ENCODE measurements at regions not wholly inside any gene's neighbourhood (a gene's known extent, or its start where the extent isn't known, plus 50 kb on each side); places are given as distances from the start of the nearest gene placed in this dataset.

DNA sequence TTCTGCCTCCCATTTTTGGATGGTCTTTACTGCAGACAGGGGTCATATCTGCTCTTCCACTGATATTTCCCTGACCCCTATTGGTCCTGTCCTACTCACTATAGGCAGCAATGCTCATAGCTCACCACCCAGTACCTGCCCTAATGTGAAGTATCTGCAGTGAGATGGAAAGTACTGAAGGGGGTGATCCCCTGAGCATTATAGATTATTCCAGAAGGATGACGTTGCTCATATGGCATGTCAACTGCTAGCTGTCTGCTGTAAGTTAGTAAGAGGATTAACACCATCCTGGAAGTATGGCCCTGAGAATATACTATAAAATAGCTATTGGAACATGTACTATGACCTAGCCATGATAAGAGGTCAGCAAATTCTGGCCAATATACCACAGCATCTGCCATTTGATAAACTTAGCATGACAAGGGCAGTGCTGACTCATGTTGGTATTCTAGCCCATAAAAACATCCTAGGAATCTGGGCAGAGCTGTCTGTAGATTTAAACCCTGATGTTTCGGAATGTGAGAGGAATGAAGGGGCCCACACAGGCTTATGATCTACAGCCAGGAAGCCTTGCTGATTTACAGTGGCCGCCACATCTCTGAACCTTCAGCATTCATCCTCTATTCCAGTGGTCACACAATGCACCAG lies 451.4 kb downstream of the TNS1 start:
- WGBS, 2 donors: 63% methylated on average over 3 of the region's 3 CpGs
- no peaks in the 10 kb centered on the region for H3K4me1 ChIP-seq
- H3K4me3 ChIP-seq: no peak overlapping the region
- H3K27me3 ChIP-seq: peaks cover 0 to 3% of the 10 kb centered on the region in 2 donors
- DNase-seq (no peak), ATAC-seq (no peak)
- TF ChIP-seq, protein P1, sequence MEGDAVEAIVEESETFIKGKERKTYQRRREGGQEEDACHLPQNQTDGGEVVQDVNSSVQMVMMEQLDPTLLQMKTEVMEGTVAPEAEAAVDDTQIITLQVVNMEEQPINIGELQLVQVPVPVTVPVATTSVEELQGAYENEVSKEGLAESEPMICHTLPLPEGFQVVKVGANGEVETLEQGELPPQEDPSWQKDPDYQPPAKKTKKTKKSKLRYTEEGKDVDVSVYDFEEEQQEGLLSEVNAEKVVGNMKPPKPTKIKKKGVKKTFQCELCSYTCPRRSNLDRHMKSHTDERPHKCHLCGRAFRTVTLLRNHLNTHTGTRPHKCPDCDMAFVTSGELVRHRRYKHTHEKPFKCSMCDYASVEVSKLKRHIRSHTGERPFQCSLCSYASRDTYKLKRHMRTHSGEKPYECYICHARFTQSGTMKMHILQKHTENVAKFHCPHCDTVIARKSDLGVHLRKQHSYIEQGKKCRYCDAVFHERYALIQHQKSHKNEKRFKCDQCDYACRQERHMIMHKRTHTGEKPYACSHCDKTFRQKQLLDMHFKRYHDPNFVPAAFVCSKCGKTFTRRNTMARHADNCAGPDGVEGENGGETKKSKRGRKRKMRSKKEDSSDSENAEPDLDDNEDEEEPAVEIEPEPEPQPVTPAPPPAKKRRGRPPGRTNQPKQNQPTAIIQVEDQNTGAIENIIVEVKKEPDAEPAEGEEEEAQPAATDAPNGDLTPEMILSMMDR (IDR thresholded peaks at IDR 0.05): no peak
- no peak for TF ChIP-seq POLR2A (IDR thresholded peaks at IDR 0.05)
- no peaks in the 10 kb centered on the region for H3K9me3 ChIP-seq
- H3K36me3 ChIP-seq (replicated peaks in 1 of 2; ENCODE audit: insufficient read depth in 1 of 2, low read depth in 2 of 2): no peaks in the 10 kb centered on the region
- intact Hi-C loops (cut with DNase I): no loop called here
- no peak overlapping the region for H3K27ac ChIP-seq

DNA sequence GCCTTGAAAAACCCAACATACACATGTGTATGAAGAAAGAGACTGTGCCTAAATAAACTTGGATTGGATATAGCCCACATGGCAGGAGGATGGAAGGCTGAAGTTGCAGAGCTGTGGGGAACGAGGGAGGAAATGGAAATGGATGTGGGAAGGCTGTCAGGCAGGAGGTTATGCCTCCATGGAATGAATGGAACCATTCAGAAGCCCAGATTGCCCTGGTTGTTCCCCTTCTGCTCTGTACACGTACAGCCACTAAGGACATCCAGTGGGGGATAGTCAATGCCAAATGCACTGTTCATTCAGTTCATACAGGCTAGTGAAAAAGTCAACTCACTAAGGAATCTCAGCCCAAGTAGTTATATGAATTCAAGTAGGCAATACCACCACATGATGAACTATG lies 463.7 kb downstream of the TNS1 start:
- ATAC-seq (no peak), DNase-seq (no peak)
- no peaks in the 10 kb centered on the region for H3K27me3 ChIP-seq
- H3K36me3 ChIP-seq (replicated peaks in 1 of 2; ENCODE audit: insufficient read depth in 1 of 2, low read depth in 2 of 2): no peaks in the 10 kb centered on the region
- intact Hi-C loops (cut with DNase I): no loop called here
- H3K9me3 ChIP-seq: no peaks in the 10 kb centered on the region
- no peak for TF ChIP-seq POLR2A (IDR thresholded peaks at IDR 0.05)
- TF ChIP-seq, protein P1 (IDR thresholded peaks at IDR 0.05): no peak
- no peaks in the 10 kb centered on the region for H3K4me1 ChIP-seq
- no peak overlapping the region for H3K27ac ChIP-seq
- no peak overlapping the region for H3K4me3 ChIP-seq
- WGBS, 2 donors: 63 to 67% methylated on average over 2 of the region's 2 CpGs

DNA sequence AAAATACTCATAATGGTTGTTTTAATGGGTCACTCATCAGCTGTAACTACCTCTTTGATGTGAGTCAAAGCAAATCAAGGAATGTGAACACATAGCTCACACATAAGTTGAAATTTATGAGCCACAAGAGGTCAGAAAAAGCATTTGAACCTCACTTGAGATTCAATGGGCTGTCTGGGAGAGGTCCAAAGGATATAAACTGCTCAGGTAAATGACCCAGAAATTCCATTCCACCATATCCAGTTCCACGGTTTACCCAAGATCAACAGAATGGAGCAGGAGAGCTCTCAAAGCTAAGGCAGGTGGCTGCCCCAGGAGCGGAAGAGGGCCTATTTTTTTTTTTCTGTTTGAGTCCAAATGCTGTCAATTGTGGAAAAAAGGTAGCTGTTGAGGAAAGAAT lies 464.1 kb downstream of the TNS1 start:
- intact Hi-C loops (cut with DNase I): no loop called here
- ATAC-seq: no peak
- TF ChIP-seq, protein P1 (IDR thresholded peaks at IDR 0.05): no peak
- TF ChIP-seq POLR2A (IDR thresholded peaks at IDR 0.05): no peak

DNA sequence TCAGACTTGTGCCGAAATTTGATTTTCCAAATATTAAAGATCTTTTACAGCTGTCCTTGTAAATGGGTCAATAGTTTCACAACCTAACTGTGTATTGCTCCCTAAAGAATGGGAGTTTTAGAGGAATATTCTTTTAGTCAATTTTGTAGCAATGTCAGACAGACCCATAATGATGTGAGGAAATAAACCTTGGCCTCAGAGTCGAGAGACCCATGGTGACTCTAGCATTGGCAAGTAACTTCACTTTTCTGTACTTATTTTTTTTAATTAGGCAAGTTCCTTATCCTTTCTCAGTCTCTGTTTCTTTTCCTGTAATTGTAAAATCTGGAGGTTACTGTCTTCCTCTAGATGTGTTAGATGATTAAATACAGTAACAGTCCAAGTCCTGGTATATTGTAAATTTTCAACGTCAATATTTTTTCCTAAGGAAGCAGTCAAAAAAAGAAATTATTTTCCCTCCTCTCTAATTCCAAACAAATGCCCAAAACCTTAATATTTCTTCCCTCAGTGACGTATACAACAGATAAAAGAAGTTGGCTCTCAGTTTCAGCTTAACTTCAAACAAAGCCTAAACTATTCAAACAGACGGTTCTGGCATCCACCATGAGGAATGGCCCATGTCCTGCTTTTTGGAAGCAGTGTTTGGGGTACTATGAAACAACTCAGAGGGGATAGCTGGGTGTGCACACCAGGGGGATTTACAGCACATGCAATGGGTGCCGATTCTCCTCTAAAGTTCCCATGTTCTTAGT lies 466.7 kb downstream of the TNS1 start:
- 34 to 44% methylated on average over 6 of the region's 6 CpGs for WGBS, 2 donors
- H3K36me3 ChIP-seq (replicated peaks in 1 of 2; ENCODE audit: insufficient read depth in 1 of 2, low read depth in 2 of 2): no peaks in the 10 kb centered on the region
- H3K27ac ChIP-seq: no peak overlapping the region
- H3K9me3 ChIP-seq: no peaks in the 10 kb centered on the region
- intact Hi-C loops (cut with DNase I): no loop called here
- peaks cover under 1% of the 10 kb centered on the region for H3K4me1 ChIP-seq
- no peaks in the 10 kb centered on the region for H3K27me3 ChIP-seq
- no peak overlapping the region for H3K4me3 ChIP-seq
- no peak for DNase-seq
- no peak for TF ChIP-seq POLR2A (IDR thresholded peaks at IDR 0.05)
- TF ChIP-seq, protein P1 (IDR thresholded peaks at IDR 0.05): no peak
- ATAC-seq: no peak

More for the DNA sequence above, 464.1 kb downstream of the TNS1 start:
- no peak for DNase-seq
- Histone ChIP-seq H3K27me3 (no peaks in the 10 kb centered on the region), H3K36me3 (replicated peaks in 1 of 2; ENCODE audit: insufficient read depth in 1 of 2, low read depth in 2 of 2) (no peaks in the 10 kb centered on the region), H3K4me1 (no peaks in the 10 kb centered on the region), H3K27ac (no peak overlapping the region), H3K9me3 (no peaks in the 10 kb centered on the region), H3K4me3 (no peak overlapping the region)
- 68 to 76% methylated on average over 2 of the region's 2 CpGs for WGBS, 2 donors

All from body of pancreas (tissue), 4 donors.